Liver (tissue), 8 donors: ENCODE measurements at regions not wholly inside any gene's neighbourhood (a gene's known extent, or its start where the extent isn't known, plus 50 kb on each side); places are given as distances from the start of the nearest gene placed in this dataset.
"Not testable (repeated sequence)": the region's sequence is repeated elsewhere in the genome, so short reads cannot be mapped to it uniquely, and the experiment has no call there.

ENCODE experiments used
- DNase-seq: peaks from one replicate; pipeline ENCODE4 v3.0.0-alpha.2; 2017; ENCODE audit warnings: low spot score
- H3K27ac ChIP-seq, 2 donors: one replicate each; pipeline ENCODE4 v1.7.0; 2013; ENCODE audit warnings: inconsistent platforms in 2 of 2, low read length in 2 of 2, control low read depth in 1 of 2, low read depth in 1 of 2, mild to moderate bottlenecking in 1 of 2
- H3K27me3 ChIP-seq, 4 donors: one replicate each; pipeline versions ENCODE4 v1.6.1 to v1.7.0; 2013; ENCODE audit warnings: low read length in 3 of 4, inconsistent platforms in 1 of 4, mild to moderate bottlenecking in 1 of 4, moderate library complexity in 1 of 4; ENCODE audit not compliant: control insufficient read depth in 4 of 4, insufficient read depth in 4 of 4
- H3K36me3 ChIP-seq, 4 donors: one replicate each; pipeline versions ENCODE4 v1.6.1 to v1.7.0; 2013; ENCODE audit warnings: low read length in 3 of 4, mild to moderate bottlenecking in 3 of 4, low read depth in 1 of 4, moderate library complexity in 1 of 4; ENCODE audit not compliant: control insufficient read depth in 4 of 4, insufficient read depth in 3 of 4
- H3K4me1 ChIP-seq, 4 donors: one replicate each; pipeline versions ENCODE4 v1.6.1 to v1.7.0; 2013; ENCODE audit warnings: low read length in 3 of 4, mild to moderate bottlenecking in 3 of 4, moderate library complexity in 1 of 4; ENCODE audit not compliant: control insufficient read depth in 4 of 4, insufficient read depth in 4 of 4
- H3K4me3 ChIP-seq, 3 donors: one replicate each; pipeline versions ENCODE4 v1.6.1 to v1.7.0; 2013; ENCODE audit warnings: low read length in 3 of 3, control low read depth in 1 of 3, low read depth in 1 of 3, mild to moderate bottlenecking in 1 of 3
- H3K9ac ChIP-seq, 2 donors: one replicate each; pipeline ENCODE4 v1.7.0; 2013; ENCODE audit warnings: low read length in 2 of 2, mild to moderate bottlenecking in 2 of 2, moderate library complexity in 2 of 2, control low read depth in 1 of 2, low read depth in 1 of 2
- H3K9me3 ChIP-seq, 4 donors: one replicate each; pipeline versions ENCODE4 v1.6.1 to v1.7.0; 2013; ENCODE audit warnings: low read length in 3 of 4; ENCODE audit not compliant: control insufficient read depth in 4 of 4
- ATF3 ChIP-seq: IDR thresholded peaks from 2 replicates; pipeline ENCODE4 v1.6.1; 2016; ENCODE audit warnings: antibody characterized with exemption
- CTCF ChIP-seq: fragments of 150-350 bp; IDR thresholded peaks from 2 replicates; pipeline ENCODE4 v1.5.1; 2017; ENCODE audit warnings: improper control_type of control experiment, low read depth, low read length; ENCODE audit not compliant: missing input control
- EGR1 ChIP-seq, 2 donors: IDR thresholded peaks; 2 replicates each; pipeline ENCODE4 v1.6.1; 2016 to 2018; ENCODE audit warnings: antibody characterized with exemption in 2 of 2, low read depth in 2 of 2
- FOXA1 ChIP-seq: IDR thresholded peaks from 2 replicates; pipeline ENCODE4 v1.6.1; 2016; ENCODE audit warnings: antibody characterized with exemption
- GABPA ChIP-seq, 2 donors: IDR thresholded peaks in 1 of 2; conservative IDR thresholded peaks in 1 of 2; 2 replicates each; pipeline ENCODE4 v1.6.1; 2016; ENCODE audit warnings: antibody characterized with exemption in 2 of 2, mild to moderate bottlenecking in 1 of 2, moderate library complexity in 1 of 2
- HNF4G ChIP-seq: IDR thresholded peaks from 2 replicates; pipeline ENCODE4 v1.6.1; 2016; ENCODE audit warnings: antibody characterized with exemption
- NR2F2 ChIP-seq: IDR thresholded peaks from 2 replicates; pipeline ENCODE4 v1.6.1; 2016; ENCODE audit warnings: antibody characterized with exemption
- RAD21 ChIP-seq, 2 donors: IDR thresholded peaks; 2 replicates each; pipeline ENCODE4 v1.6.1; 2016; ENCODE audit warnings: antibody characterized with exemption in 2 of 2, mild to moderate bottlenecking in 2 of 2
- RXRA ChIP-seq, 2 donors: IDR thresholded peaks; 2 replicates each; pipeline ENCODE4 v1.6.1; 2017 to 2018; ENCODE audit warnings: antibody characterized with exemption in 2 of 2, mild to moderate bottlenecking in 1 of 2
- SP1 ChIP-seq: IDR thresholded peaks from 2 replicates; pipeline ENCODE4 v1.6.1; 2018; ENCODE audit warnings: antibody characterized with exemption, mild to moderate bottlenecking
- TAF1 ChIP-seq: conservative IDR thresholded peaks from 2 replicates; pipeline ENCODE4 v1.6.1; 2016; ENCODE audit warnings: antibody characterized with exemption, mild to moderate bottlenecking
- YY1 ChIP-seq: IDR thresholded peaks from 2 replicates; pipeline ENCODE4 v1.6.1; 2016; ENCODE audit warnings: antibody characterized with exemption, mild to moderate bottlenecking
- ZBTB33 ChIP-seq: IDR thresholded peaks from 2 replicates; pipeline ENCODE4 v1.6.1; 2016; ENCODE audit warnings: antibody characterized with exemption
- WGBS: extraction: QIAGEN DNeasy Blood & Tissue Kit; methylation state at CpG from one replicate; pipeline ENCODE4 v1.1.7; 2013; 5-methylcytosine and 5-hydroxymethylcytosine counted together
- TF ChIP-seq, protein P1 (sequence below): IDR thresholded peaks from 2 replicates; pipeline ENCODE4 v1.6.1; 2016; ENCODE audit warnings: antibody characterized with exemption
- TF ChIP-seq, protein P2 (sequence below): IDR thresholded peaks from 2 replicates; pipeline ENCODE4 v1.6.1; 2016; ENCODE audit warnings: antibody characterized with exemption, mild to moderate bottlenecking
- donor health status: healthy.
- donor health status: healthy.
- donor health status: healthy.
- donor health status: healthy.
- donor health status: healthy.

- H3K4me3 ChIP-seq, result no peak overlapping the region
- H3K4me1 ChIP-seq, result no peaks in the 10 kb centered on the region
- H3K27ac ChIP-seq, result no peak overlapping the region
- H3K36me3 ChIP-seq, result no peaks in the 10 kb centered on the region
- H3K9me3 ChIP-seq, result no peaks in the 10 kb centered on the region
- H3K27me3 ChIP-seq, result no peaks in the 10 kb centered on the region
- no peak for DNase-seq
- no peak overlapping the region for H3K9ac ChIP-seq
- TF ChIP-seq RAD21 (IDR thresholded peaks at IDR 0.05), result no peak
- TF ChIP-seq EGR1 (IDR thresholded peaks at IDR 0.05; ENCODE audit: low read depth in 2 of 2), result no peak
- no peak for TF ChIP-seq ZBTB33
- TF ChIP-seq, protein P1, sequence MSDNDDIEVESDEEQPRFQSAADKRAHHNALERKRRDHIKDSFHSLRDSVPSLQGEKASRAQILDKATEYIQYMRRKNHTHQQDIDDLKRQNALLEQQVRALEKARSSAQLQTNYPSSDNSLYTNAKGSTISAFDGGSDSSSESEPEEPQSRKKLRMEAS, result no peak
- TF ChIP-seq GABPA (IDR thresholded peaks at IDR 0.05 in 1 of 2, conservative IDR thresholded peaks at IDR 0.05 in 1 of 2), result no peak
- TF ChIP-seq CTCF, result no peak
- TF ChIP-seq YY1, result no peak
- TF ChIP-seq HNF4G, result no peak
- no peak for TF ChIP-seq TAF1
- no peak for TF ChIP-seq RXRA (IDR thresholded peaks at IDR 0.05)
- no peak for TF ChIP-seq FOXA1
- TF ChIP-seq NR2F2, result no peak
- no peak for TF ChIP-seq ATF3
- TF ChIP-seq, protein P2, sequence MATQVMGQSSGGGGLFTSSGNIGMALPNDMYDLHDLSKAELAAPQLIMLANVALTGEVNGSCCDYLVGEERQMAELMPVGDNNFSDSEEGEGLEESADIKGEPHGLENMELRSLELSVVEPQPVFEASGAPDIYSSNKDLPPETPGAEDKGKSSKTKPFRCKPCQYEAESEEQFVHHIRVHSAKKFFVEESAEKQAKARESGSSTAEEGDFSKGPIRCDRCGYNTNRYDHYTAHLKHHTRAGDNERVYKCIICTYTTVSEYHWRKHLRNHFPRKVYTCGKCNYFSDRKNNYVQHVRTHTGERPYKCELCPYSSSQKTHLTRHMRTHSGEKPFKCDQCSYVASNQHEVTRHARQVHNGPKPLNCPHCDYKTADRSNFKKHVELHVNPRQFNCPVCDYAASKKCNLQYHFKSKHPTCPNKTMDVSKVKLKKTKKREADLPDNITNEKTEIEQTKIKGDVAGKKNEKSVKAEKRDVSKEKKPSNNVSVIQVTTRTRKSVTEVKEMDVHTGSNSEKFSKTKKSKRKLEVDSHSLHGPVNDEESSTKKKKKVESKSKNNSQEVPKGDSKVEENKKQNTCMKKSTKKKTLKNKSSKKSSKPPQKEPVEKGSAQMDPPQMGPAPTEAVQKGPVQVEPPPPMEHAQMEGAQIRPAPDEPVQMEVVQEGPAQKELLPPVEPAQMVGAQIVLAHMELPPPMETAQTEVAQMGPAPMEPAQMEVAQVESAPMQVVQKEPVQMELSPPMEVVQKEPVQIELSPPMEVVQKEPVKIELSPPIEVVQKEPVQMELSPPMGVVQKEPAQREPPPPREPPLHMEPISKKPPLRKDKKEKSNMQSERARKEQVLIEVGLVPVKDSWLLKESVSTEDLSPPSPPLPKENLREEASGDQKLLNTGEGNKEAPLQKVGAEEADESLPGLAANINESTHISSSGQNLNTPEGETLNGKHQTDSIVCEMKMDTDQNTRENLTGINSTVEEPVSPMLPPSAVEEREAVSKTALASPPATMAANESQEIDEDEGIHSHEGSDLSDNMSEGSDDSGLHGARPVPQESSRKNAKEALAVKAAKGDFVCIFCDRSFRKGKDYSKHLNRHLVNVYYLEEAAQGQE, result no peak
- TF ChIP-seq SP1, result no peak
Measured at GRCh38 chr4:27123769-27124124, 263.1 kb downstream of the STIM2 start.

DNA sequence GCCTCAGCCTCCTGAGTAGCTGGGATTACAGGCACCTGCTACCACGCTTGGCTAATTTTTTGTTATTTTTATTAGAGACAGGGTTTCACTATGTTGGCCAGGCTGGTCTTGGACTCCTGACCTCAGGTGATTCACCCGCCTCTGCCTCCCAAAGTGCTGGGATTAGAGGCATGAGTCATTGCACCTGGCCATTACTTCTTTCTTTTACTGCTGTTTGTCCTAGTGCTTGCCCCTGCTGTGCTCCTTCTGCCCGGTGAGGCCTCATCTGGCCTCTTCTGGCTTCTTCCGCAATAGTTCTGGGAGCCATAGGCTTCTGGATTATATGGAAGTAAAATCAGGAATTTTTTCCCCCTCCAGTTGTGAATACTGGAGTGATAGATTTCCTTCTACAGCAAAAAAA is 266.3 kb downstream of the STIM2 start:
- not testable (repeated sequence) for H3K9me3 ChIP-seq, H3K27ac ChIP-seq, DNase-seq, H3K4me1 ChIP-seq, H3K27me3 ChIP-seq, H3K9ac ChIP-seq, H3K4me3 ChIP-seq, H3K36me3 ChIP-seq
- WGBS, result 69% methylated on average over 4 of the region's 4 CpGs
